Uterus (tissue), 2 donors: ENCODE measurements at regions not wholly inside any gene's neighbourhood (a gene's known extent, or its start where the extent isn't known, plus 50 kb on each side); places are given as distances from the start of the nearest gene placed in this dataset.

ENCODE experiments used
- CTCF ChIP-seq, 4 experiments: fragments of 200-600 bp in 2 of 4; fragments of 450-650 bp in 2 of 4; sonication (generic) in 2 of 4; IDR thresholded peaks; one replicate each; pipeline ENCODE4 v1.5.1; 2016 to 2019; ENCODE audit warnings: antibody characterized with exemption in 4 of 4, mild to moderate bottlenecking in 2 of 4, moderate library complexity in 1 of 4
- POLR2A ChIP-seq, 2 donors: fragments of 450-650 bp; IDR thresholded peaks; one replicate each; pipeline ENCODE4 v1.6.1; 2016; ENCODE audit warnings: antibody characterized with exemption in 2 of 2, mild to moderate bottlenecking in 1 of 2, moderate library complexity in 1 of 2

GRCh38 chr2:235133837-235134236 lies 182.0 kb downstream of the SH3BP4 start:
- no peak for TF ChIP-seq CTCF (IDR thresholded peaks at IDR 0.05)
- TF ChIP-seq POLR2A (IDR thresholded peaks at IDR 0.05), result no peak
